HG02610 (cell line): ENCODE measurements at regions not wholly inside any gene's neighbourhood (a gene's known extent, or its start where the extent isn't known, plus 50 kb on each side); places are given as distances from the start of the nearest gene placed in this dataset.
A peak's percentile ranks its signal among the peaks of the same experiment; 100 is the strongest.
"Not testable (repeated sequence)": the region's sequence is repeated elsewhere in the genome, so short reads cannot be mapped to it uniquely, and the experiment has no call there.

Experiments
- ATAC-seq: cut with Tn5 transposase; IDR thresholded peaks from one replicate; pipeline ENCODE4 v1.9.1; 2021; ENCODE audit warnings: mild to moderate bottlenecking, moderate library complexity; ENCODE audit not compliant: unreplicated experiment

GRCh38 chr2:156006721-156007618 lies 325.6 kb downstream of the NR4A2 start:
- no peak for ATAC-seq

- no peak for ATAC-seq
Measured at GRCh38 chr2:156005999-156006712, 326.4 kb downstream of the NR4A2 start.

- ATAC-seq: no peak
Measured at GRCh38 chr2:156005531-156005930, 327.0 kb downstream of the NR4A2 start.

- no peak for ATAC-seq
Measured at GRCh38 chr2:156004459-156004858, 328.1 kb downstream of the NR4A2 start.

- peak; percentile 44 for ATAC-seq
Measured at GRCh38 chr2:156003780-156004179, 328.7 kb downstream of the NR4A2 start.

- ATAC-seq: no peak
Measured at GRCh38 chr2:156001851-156002250, 330.7 kb downstream of the NR4A2 start.

- no peak for ATAC-seq
Measured at GRCh38 chr2:155997538-155997937, 335.0 kb downstream of the NR4A2 start.

- ATAC-seq: no peak
Measured at GRCh38 chr2:155994315-155994714, 338.2 kb downstream of the NR4A2 start.

GRCh38 chr2:155983845-155984244 lies 348.7 kb downstream of the NR4A2 start:
- no peak for ATAC-seq

- no peak for ATAC-seq
Measured at GRCh38 chr2:155982135-155982534, 350.4 kb downstream of the NR4A2 start.

GRCh38 chr2:155980941-155981560 lies 351.5 kb downstream of the NR4A2 start:
- ATAC-seq: peak; percentile 85

GRCh38 chr2:155975734-155976133 lies 356.8 kb downstream of the NR4A2 start:
- no peak for ATAC-seq

GRCh38 chr2:155972916-155973315 lies 359.6 kb downstream of the NR4A2 start:
- no peak for ATAC-seq

GRCh38 chr2:155966064-155966471 lies 366.5 kb downstream of the NR4A2 start:
- not testable (repeated sequence) for ATAC-seq

- no peak for ATAC-seq
Measured at GRCh38 chr2:155965415-155966063, 367.0 kb downstream of the NR4A2 start.

- ATAC-seq: no peak
Measured at GRCh38 chr2:155961641-155962040, 370.9 kb downstream of the NR4A2 start.

- ATAC-seq: no peak
Measured at GRCh38 chr2:155958834-155959233, 373.7 kb downstream of the NR4A2 start.

GRCh38 chr2:155947069-155947468 lies 385.5 kb downstream of the NR4A2 start:
- no peak for ATAC-seq

GRCh38 chr2:155944218-155944617 lies 388.3 kb downstream of the NR4A2 start:
- no peak for ATAC-seq

- no peak for ATAC-seq
Measured at GRCh38 chr2:155930312-155930711, 402.2 kb downstream of the NR4A2 start.

- ATAC-seq: no peak
Measured at GRCh38 chr2:155917380-155917779, 415.1 kb downstream of the NR4A2 start.
